Smooth muscle cell (in vitro differentiated cells): ENCODE measurements at regions not wholly inside any gene's neighbourhood (a gene's known extent, or its start where the extent isn't known, plus 50 kb on each side); places are given as distances from the start of the nearest gene placed in this dataset.

Source experiments
- DNase-seq: peaks from one replicate; lab custom pipeline; 2025; ENCODE audit not compliant: unreplicated experiment; lab: John Stamatoyannopoulos, UW
- H2AFZ ChIP-seq: fragments of 200-600 bp; sonication (generic); 2 replicates; pipeline ENCODE4 v1.6.0; 2016; ENCODE audit warnings: antibody characterized with exemption, low read depth, mild to moderate bottlenecking
- H3F3A ChIP-seq: fragments of 200-600 bp; sonication (generic); 2 replicates; pipeline ENCODE4 v1.6.0; 2017; ENCODE audit warnings: antibody characterized with exemption, low read depth
- H3K27ac ChIP-seq: fragments of 200-600 bp; sonication (generic); 2 replicates; pipeline ENCODE4 v1.5.1; 2016; ENCODE audit warnings: low read depth, mild to moderate bottlenecking
- H3K27me3 ChIP-seq: fragments of 200-600 bp; sonication (generic); 2 replicates; pipeline ENCODE4 v1.6.1; 2016; ENCODE audit warnings: low read depth, mild to moderate bottlenecking
- H3K36me3 ChIP-seq: fragments of 200-600 bp; sonication (generic); 2 replicates; pipeline ENCODE4 v1.5.1; 2016; ENCODE audit warnings: low read depth
- H3K4me1 ChIP-seq: fragments of 200-600 bp; sonication (generic); 2 replicates; pipeline ENCODE4 v1.5.1; 2016; ENCODE audit warnings: low read depth
- H3K4me2 ChIP-seq: fragments of 200-600 bp; sonication (generic); 2 replicates; pipeline ENCODE4 v1.6.0; 2016; ENCODE audit warnings: mild to moderate bottlenecking
- H3K4me3 ChIP-seq: fragments of 200-600 bp; sonication (generic); 2 replicates; pipeline ENCODE4 v1.5.1; 2016; ENCODE audit warnings: mild to moderate bottlenecking
- H3K79me2 ChIP-seq: fragments of 200-600 bp; sonication (generic); 2 replicates; pipeline ENCODE4 v1.6.0; 2016; ENCODE audit warnings: low read depth, mild to moderate bottlenecking
- H3K9ac ChIP-seq: fragments of 200-600 bp; sonication (generic); 2 replicates; pipeline ENCODE4 v1.6.0; 2016; ENCODE audit warnings: low read depth
- H3K9me3 ChIP-seq: fragments of 200-600 bp; sonication (generic); replicated peaks from 2 replicates; pipeline ENCODE4 v1.5.1; 2016; ENCODE audit warnings: low read depth
- H4K20me1 ChIP-seq: fragments of 200-600 bp; sonication (generic); 2 replicates; pipeline ENCODE4 v1.6.0; 2016; ENCODE audit warnings: low read depth
- CTCF ChIP-seq: fragments of 200-600 bp; sonication (generic); IDR thresholded peaks from 2 replicates; pipeline ENCODE4 v1.5.1; 2017; ENCODE audit warnings: borderline replicate concordance, mild to moderate bottlenecking, antibody characterized with exemption; ENCODE audit not compliant: insufficient read depth, poor library complexity, severe bottlenecking
- WGBS: methylation state at CpG from one replicate; pipeline ENCODE4 v1.1.7; 2016; ENCODE audit warnings: low lambda C conversion rate; 5-methylcytosine and 5-hydroxymethylcytosine counted together

DNA sequence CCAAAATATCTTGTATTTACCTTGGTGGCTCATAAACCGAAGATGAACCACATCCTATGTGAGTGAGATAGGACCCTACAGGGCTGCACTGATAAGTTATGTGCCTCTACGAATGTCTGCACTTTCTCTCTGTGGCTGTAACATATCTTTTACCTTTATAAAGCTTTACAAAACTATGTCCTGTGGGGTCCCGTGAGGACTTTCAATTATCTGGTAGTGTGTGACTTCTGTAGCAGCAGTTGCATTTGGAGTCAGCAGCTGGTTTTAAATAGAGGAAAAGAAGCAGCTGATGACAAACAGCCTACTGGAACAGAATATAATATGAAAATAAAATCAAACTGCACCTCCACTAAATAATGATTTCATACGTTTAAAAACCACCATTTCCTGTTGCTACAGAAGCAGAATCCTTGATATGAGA, 222.4 kb upstream of the GNAI1 start:
- Histone ChIP-seq H3K27me3 (no peaks in the 10 kb centered on the region), H4K20me1 (no peaks in the 10 kb centered on the region), H3K79me2 (no peaks in the 10 kb centered on the region), H3F3A (no peaks in the 10 kb centered on the region), H3K27ac (no peak overlapping the region), H3K4me1 (no peaks in the 10 kb centered on the region), H3K36me3 (no peaks in the 10 kb centered on the region), H3K9me3 (no peaks in the 10 kb centered on the region), H3K4me2 (no peak overlapping the region), H2AFZ (no peak overlapping the region), H3K9ac (no peak overlapping the region), H3K4me3 (no peak overlapping the region)
- no peak for TF ChIP-seq CTCF
- 82% methylated on average over 4 of the region's 4 CpGs for WGBS
- no peak for DNase-seq

GRCh38 chr7:79911420-79911819, 223.2 kb upstream of the GNAI1 start:
- H3K9me3 ChIP-seq, result no peaks in the 10 kb centered on the region
- H3F3A ChIP-seq, result no peaks in the 10 kb centered on the region
- no peak overlapping the region for H3K9ac ChIP-seq
- H3K79me2 ChIP-seq, result no peaks in the 10 kb centered on the region
- no peaks in the 10 kb centered on the region for H3K4me1 ChIP-seq
- no peak overlapping the region for H3K4me3 ChIP-seq
- H3K27me3 ChIP-seq, result no peaks in the 10 kb centered on the region
- H4K20me1 ChIP-seq, result no peaks in the 10 kb centered on the region
- no peak overlapping the region for H2AFZ ChIP-seq
- no peak for TF ChIP-seq CTCF
- no peak overlapping the region for H3K4me2 ChIP-seq
- WGBS, result 95% methylated on average over 3 of the region's 3 CpGs
- H3K36me3 ChIP-seq, result no peaks in the 10 kb centered on the region
- no peak for DNase-seq
- no peak overlapping the region for H3K27ac ChIP-seq

DNA sequence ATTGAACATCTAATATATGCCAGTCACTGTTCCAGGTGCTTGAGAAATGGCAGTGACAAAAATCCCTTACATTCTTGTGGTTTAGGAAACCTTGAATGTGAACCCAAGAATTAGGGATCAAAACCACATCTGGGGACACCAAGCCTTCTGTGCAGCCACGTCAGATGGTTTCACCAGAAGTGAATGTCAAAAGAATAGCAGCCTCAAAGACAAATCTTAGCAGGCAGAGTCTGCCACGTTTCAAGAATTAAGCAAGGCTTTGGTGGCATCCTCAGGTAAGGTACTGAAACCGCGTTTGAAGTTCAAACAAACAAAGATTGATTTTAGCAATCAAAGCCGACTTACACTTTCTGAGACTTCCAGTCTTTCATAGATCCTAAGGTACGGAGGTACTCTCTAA, 225.5 kb upstream of the GNAI1 start:
- no peaks in the 10 kb centered on the region for H3K36me3 ChIP-seq
- H3K27me3 ChIP-seq, result no peaks in the 10 kb centered on the region
- H3K4me1 ChIP-seq, result no peaks in the 10 kb centered on the region
- no peak for DNase-seq
- H3K4me2 ChIP-seq, result no peak overlapping the region
- no peaks in the 10 kb centered on the region for H3K9me3 ChIP-seq
- no peak overlapping the region for H3K4me3 ChIP-seq
- WGBS, result 80% methylated on average over 6 of the region's 6 CpGs
- no peak for TF ChIP-seq CTCF
- H3K79me2 ChIP-seq, result no peaks in the 10 kb centered on the region
- no peak overlapping the region for H3K27ac ChIP-seq
- H3K9ac ChIP-seq, result no peak overlapping the region
- H3F3A ChIP-seq, result no peaks in the 10 kb centered on the region
- H4K20me1 ChIP-seq, result no peaks in the 10 kb centered on the region
- no peak overlapping the region for H2AFZ ChIP-seq

DNA sequence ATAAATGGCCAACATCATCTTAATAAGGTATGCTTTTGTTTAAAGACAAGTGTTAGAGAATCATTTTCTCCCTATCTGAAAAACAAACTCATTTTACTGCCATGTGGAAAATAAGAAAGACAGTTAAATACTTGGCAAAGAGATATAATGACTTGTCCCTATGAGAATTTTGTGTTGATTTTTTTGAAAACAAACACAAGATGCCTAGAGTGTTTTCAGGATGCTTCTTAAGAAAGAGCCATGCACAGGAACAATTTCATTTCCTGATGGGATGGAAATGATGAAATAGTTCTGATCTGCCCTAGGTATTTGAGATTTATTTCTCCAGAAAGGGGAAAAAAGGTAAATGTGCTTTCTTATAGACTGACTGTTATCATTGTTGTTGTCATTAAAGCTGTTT, 237.5 kb upstream of the GNAI1 start:
- Histone ChIP-seq H3K4me1 (no peaks in the 10 kb centered on the region), H3K9me3 (no peaks in the 10 kb centered on the region), H4K20me1 (no peaks in the 10 kb centered on the region), H3K9ac (no peak overlapping the region), H3K79me2 (no peaks in the 10 kb centered on the region), H3K27ac (no peak overlapping the region), H3K4me3 (no peak overlapping the region), H2AFZ (no peak overlapping the region), H3F3A (no peaks in the 10 kb centered on the region), H3K27me3 (no peaks in the 10 kb centered on the region), H3K4me2 (no peak overlapping the region), H3K36me3 (no peaks in the 10 kb centered on the region)
- TF ChIP-seq CTCF, result no peak
- DNase-seq, result no peak
